Panc1 (cell line): ENCODE measurements at regions not wholly inside any gene's neighbourhood (a gene's known extent, or its start where the extent isn't known, plus 50 kb on each side); places are given as distances from the start of the nearest gene placed in this dataset.
"Not testable (repeated sequence)": the region's sequence is repeated elsewhere in the genome, so short reads cannot be mapped to it uniquely, and the experiment has no call there.

Experiments
- ATAC-seq: fragments of 200-7000 bp; cut with Tn5 transposase; 2 replicates; pipeline ENCODE4 v1.9.1; 2020; ENCODE audit warnings: mild to moderate bottlenecking, moderate library complexity
- BruUV-seq: library from RNA; stranded (reverse); fragments of 400-500 nt; replicated peaks from 2 replicates; lab custom pipeline; 2021; lab: Mats Ljungman, UMichigan
- CTCF ChIA-PET: fragments of 300-600 bp; sonication (Branson Sonifier 250); formaldehyde crosslinking; loops from one replicate; lab custom pipeline; 2022; ENCODE audit warnings: antibody characterized with exemption; lab: Charles Lee
- POLR2A ChIA-PET: fragments of 300-600 bp; sonication (Branson Sonifier 250); formaldehyde crosslinking; loops from one replicate; lab custom pipeline; 2022; ENCODE audit warnings: antibody characterized with exemption; lab: Charles Lee
- DNase-seq: peaks from one replicate; pipeline ENCODE4 v3.0.0-alpha.2; 2010; ENCODE audit warnings: low read depth, low spot score
- H3K27ac ChIP-seq: 2 replicates; pipeline ENCODE4 v1.5.1; 2011; ENCODE audit warnings: mild to moderate bottlenecking, low read length, inconsistent platforms
- H3K27me3 ChIP-seq: fragments of 200-500 bp; sonication (Bioruptor generic); 2 replicates; pipeline ENCODE4 v1.6.0; 2014; ENCODE audit warnings: low read length, inconsistent platforms; ENCODE audit not compliant: control insufficient read depth, insufficient read depth
- H3K36me3 ChIP-seq: fragments of 200-500 bp; sonication (Bioruptor generic); 2 replicates; pipeline ENCODE4 v1.5.1; 2014; ENCODE audit warnings: inconsistent platforms, mild to moderate bottlenecking, low read length, moderate library complexity; ENCODE audit not compliant: control insufficient read depth, insufficient read depth
- H3K4me1 ChIP-seq: 2 replicates; pipeline ENCODE4 v1.5.1; 2011; ENCODE audit warnings: inconsistent platforms, mild to moderate bottlenecking, low read length, moderate library complexity; ENCODE audit not compliant: control insufficient read depth, insufficient read depth
- H3K4me3 ChIP-seq, 2 experiments: 2 replicates each; pipeline ENCODE4 v1.5.1; 2011 to 2012; ENCODE audit warnings: low read depth in 2 of 2, low read length in 2 of 2, mild to moderate bottlenecking in 2 of 2, inconsistent platforms in 1 of 2, moderate library complexity in 1 of 2
- H3K9me3 ChIP-seq: fragments of 200-500 bp; sonication (Bioruptor generic); 2 replicates; pipeline ENCODE4 v1.5.1; 2014; ENCODE audit warnings: low read depth, mild to moderate bottlenecking, inconsistent platforms, low read length, moderate library complexity; ENCODE audit not compliant: control insufficient read depth, insufficient read depth
- POLR2AphosphoS5 ChIP-seq: IDR thresholded peaks from 2 replicates; pipeline ENCODE4 v1.6.1; 2012; ENCODE audit warnings: mild to moderate bottlenecking, low read depth, low read length, moderate library complexity
- SIN3A ChIP-seq: IDR thresholded peaks from 2 replicates; pipeline ENCODE4 v1.6.1; 2012; ENCODE audit warnings: low read depth, mild to moderate bottlenecking, low read length, moderate library complexity, borderline replicate concordance; ENCODE audit not compliant: insufficient read depth
- TCF7L2 ChIP-seq: IDR thresholded peaks from 2 replicates; pipeline ENCODE4 v1.6.1; 2011; ENCODE audit warnings: mild to moderate bottlenecking, low read depth, low read length, inconsistent platforms
- in situ Hi-C: cut with HindIII; loops from 2 replicates; pipeline ENCODE4 v1.10.0; 2016; ENCODE audit warnings: low sequenced_read_pairs, low pct_unique_long_range_greater_than_20kb
- intact Hi-C: fragments of 100-400 bp; cut with micrococcal nuclease; formaldehyde crosslinking; loops from one replicate; pipeline ENCODE4 v1.10.0; 2022; ENCODE audit not compliant: unreplicated experiment
- TF ChIP-seq, protein P1 (sequence below): fragments of 450-650 bp; IDR thresholded peaks from 2 replicates; pipeline ENCODE4 v1.5.1; 2017; ENCODE audit warnings: mild to moderate bottlenecking
- TF ChIP-seq, protein P2 (sequence below), 2 experiments: IDR thresholded peaks; 2 replicates each; pipeline ENCODE4 v1.6.1; 2011 to 2012; ENCODE audit warnings: low read depth in 2 of 2, control low read depth in 1 of 2, low read length in 1 of 2, mild to moderate bottlenecking in 1 of 2, moderate library complexity in 1 of 2; ENCODE audit not compliant: insufficient read depth in 1 of 2

DNA sequence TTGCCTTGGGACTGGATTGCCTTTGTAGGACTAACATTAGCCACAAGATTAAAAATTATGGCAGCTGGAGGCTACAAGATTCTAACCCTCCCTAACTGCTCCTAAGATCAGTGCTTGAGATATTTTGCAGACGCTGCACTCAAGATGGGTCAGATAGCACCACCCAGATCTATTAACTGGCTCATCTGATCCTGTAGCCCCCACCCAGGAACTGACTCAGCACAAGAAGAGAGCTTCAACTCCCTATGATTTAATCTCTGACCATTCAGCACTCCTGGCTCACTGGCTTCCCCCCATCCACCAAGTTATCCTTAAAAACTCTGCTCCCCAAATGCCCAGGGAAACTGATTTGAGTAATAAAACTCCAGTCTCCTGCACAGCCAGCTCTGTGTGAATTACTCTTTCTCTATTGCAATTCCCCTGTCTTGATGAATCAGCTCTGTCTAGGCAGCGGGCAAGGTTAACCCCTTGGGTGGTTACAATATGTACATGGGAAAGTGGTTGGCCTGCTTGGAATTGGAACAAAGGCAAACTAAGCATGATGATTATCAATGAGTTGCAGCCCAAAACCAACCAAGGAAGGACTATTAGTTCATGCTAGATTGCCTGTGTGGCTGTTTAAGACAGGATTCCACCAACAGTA is 111.3 kb downstream of the OR2B2 start:
- no peak overlapping the region for H3K4me3 ChIP-seq
- peaks cover 2% of the 10 kb centered on the region; the same call in 1 of the 2 replicates for H3K4me1 ChIP-seq
- no peaks in the 10 kb centered on the region for H3K9me3 ChIP-seq
- in situ Hi-C loops = no loop called here
- H3K27me3 ChIP-seq = no peaks in the 10 kb centered on the region
- ATAC-seq (no peak), DNase-seq (no peak)
- POLR2A ChIA-PET = no interaction called here
- no TSS peak for BruUV-seq
- no peaks in the 10 kb centered on the region for H3K36me3 ChIP-seq
- TF ChIP-seq TCF7L2 (no peak), POLR2AphosphoS5 (no peak), SIN3A (no peak)
- TF ChIP-seq, protein P1, sequence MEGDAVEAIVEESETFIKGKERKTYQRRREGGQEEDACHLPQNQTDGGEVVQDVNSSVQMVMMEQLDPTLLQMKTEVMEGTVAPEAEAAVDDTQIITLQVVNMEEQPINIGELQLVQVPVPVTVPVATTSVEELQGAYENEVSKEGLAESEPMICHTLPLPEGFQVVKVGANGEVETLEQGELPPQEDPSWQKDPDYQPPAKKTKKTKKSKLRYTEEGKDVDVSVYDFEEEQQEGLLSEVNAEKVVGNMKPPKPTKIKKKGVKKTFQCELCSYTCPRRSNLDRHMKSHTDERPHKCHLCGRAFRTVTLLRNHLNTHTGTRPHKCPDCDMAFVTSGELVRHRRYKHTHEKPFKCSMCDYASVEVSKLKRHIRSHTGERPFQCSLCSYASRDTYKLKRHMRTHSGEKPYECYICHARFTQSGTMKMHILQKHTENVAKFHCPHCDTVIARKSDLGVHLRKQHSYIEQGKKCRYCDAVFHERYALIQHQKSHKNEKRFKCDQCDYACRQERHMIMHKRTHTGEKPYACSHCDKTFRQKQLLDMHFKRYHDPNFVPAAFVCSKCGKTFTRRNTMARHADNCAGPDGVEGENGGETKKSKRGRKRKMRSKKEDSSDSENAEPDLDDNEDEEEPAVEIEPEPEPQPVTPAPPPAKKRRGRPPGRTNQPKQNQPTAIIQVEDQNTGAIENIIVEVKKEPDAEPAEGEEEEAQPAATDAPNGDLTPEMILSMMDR = no peak
- TF ChIP-seq, protein P2, sequence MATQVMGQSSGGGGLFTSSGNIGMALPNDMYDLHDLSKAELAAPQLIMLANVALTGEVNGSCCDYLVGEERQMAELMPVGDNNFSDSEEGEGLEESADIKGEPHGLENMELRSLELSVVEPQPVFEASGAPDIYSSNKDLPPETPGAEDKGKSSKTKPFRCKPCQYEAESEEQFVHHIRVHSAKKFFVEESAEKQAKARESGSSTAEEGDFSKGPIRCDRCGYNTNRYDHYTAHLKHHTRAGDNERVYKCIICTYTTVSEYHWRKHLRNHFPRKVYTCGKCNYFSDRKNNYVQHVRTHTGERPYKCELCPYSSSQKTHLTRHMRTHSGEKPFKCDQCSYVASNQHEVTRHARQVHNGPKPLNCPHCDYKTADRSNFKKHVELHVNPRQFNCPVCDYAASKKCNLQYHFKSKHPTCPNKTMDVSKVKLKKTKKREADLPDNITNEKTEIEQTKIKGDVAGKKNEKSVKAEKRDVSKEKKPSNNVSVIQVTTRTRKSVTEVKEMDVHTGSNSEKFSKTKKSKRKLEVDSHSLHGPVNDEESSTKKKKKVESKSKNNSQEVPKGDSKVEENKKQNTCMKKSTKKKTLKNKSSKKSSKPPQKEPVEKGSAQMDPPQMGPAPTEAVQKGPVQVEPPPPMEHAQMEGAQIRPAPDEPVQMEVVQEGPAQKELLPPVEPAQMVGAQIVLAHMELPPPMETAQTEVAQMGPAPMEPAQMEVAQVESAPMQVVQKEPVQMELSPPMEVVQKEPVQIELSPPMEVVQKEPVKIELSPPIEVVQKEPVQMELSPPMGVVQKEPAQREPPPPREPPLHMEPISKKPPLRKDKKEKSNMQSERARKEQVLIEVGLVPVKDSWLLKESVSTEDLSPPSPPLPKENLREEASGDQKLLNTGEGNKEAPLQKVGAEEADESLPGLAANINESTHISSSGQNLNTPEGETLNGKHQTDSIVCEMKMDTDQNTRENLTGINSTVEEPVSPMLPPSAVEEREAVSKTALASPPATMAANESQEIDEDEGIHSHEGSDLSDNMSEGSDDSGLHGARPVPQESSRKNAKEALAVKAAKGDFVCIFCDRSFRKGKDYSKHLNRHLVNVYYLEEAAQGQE (IDR thresholded peaks at IDR 0.05; ENCODE audit: insufficient read depth in 1 of 2, low read depth in 2 of 2, low read length in 1 of 2) = no peak
- H3K27ac ChIP-seq = no peak overlapping the region
- CTCF ChIA-PET = no interaction called here
- intact Hi-C loops = no loop called here

DNA sequence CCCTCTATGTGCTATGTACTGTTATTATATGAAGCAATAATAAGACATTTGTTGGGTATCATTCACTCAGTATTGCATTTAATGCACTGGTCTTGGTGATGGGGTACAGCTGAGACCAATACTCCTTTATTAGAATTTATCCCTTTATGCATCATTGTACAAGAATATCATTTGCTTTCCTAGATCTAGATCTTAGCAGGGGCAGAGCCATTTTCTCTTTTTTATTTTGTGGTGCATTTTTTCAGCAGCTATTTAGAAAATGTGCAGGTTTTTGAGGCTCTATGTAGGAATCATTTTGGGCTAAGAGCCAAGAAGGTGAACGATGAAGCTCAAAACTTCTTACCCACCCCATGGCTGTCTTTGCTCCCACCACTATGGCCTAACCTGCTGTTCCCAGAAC is 114.2 kb downstream of the OR2B2 start:
- Histone ChIP-seq H3K27me3 (no peaks in the 10 kb centered on the region), H3K27ac (no peak overlapping the region), H3K36me3 (no peaks in the 10 kb centered on the region), H3K4me1 (peaks cover 5% of the 10 kb centered on the region), H3K9me3 (no peaks in the 10 kb centered on the region), H3K4me3 (no peak overlapping the region)
- ChIA-PET CTCF (no interaction called here), POLR2A (no interaction called here)
- DNase-seq (no peak), ATAC-seq (no peak)
- no TSS peak for BruUV-seq
- TF ChIP-seq SIN3A (no peak), POLR2AphosphoS5 (no peak), TCF7L2 (no peak)
- TF ChIP-seq, protein P2 (IDR thresholded peaks at IDR 0.05; ENCODE audit: insufficient read depth in 1 of 2, low read depth in 2 of 2, low read length in 1 of 2) = no peak
- TF ChIP-seq, protein P1 = no peak
- in situ Hi-C loops (no loop called here), intact Hi-C loops (no loop called here)

DNA sequence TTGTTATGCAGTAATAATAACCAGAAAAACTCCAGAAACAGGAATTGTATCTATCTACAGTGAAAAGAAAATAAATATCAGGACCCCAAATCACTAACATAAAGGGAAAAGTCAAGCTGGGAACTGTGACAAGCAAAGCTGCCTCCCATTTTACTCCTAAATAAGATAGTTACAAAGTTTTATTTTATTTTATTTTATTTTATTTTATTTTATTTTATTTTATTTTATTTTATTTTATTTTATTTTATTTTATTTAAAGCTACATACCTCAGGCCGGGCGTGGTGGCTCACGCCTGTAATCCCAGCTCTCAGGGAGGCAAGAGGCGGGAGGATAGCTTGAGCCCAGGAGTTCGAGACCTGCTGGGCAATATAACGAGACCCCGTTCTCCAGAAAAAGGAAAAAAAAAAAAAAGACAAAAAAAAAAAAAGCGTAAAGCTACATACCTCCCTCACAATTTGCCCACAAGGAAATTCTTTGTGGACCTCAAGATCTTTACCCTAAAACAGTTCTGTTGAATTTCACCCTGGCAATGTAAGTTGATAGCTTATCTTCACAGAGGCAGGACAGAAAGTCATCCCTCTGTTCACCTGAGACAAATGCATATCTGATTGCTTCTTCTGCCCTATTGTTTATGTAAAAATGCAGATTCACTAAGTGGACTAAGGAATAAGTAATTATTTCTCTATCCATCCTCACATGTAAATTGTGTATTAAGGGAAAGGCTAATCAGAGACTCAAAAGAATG is 115.3 kb downstream of the OR2B2 start:
- in situ Hi-C loops, DNase-seq: not testable (repeated sequence)
- CTCF ChIA-PET = interaction anchor here (0.6 to 1.9 kb wide), 2 partner anchors 20 to 24 kb away, joined by 11 to 19 read pairs; no protein-coding TSS in a partner anchor

More for the DNA sequence above, 115.3 kb downstream of the OR2B2 start:
- H3K4me3 ChIP-seq, H3K27ac ChIP-seq, ATAC-seq, H3K36me3 ChIP-seq, H3K4me1 ChIP-seq, intact Hi-C loops, BruUV-seq, H3K9me3 ChIP-seq, H3K27me3 ChIP-seq: not testable (repeated sequence)
- POLR2A ChIA-PET = interaction anchor here (0.6 to 0.8 kb wide), 3 partner anchors 10 to 40 kb away, joined by 3 to 13 read pairs (median 3); no protein-coding TSS in a partner anchor
